Dermis blood vessel endothelial cell (primary cell): ENCODE measurements at regions not wholly inside any gene's neighbourhood (a gene's known extent, or its start where the extent isn't known, plus 50 kb on each side); places are given as distances from the start of the nearest gene placed in this dataset.
"Not testable (repeated sequence)": the region's sequence is repeated elsewhere in the genome, so short reads cannot be mapped to it uniquely, and the experiment has no call there.

Experiments used
- DNase-seq: peaks from one replicate; pipeline ENCODE4 v3.0.0; 2010

GRCh38 chr10:109386101-109386500 is 537.2 kb downstream of the XPNPEP1 start:
- no peak for DNase-seq

GRCh38 chr10:109379186-109379585 is 544.1 kb downstream of the XPNPEP1 start:
- no peak for DNase-seq

GRCh38 chr10:109374215-109374614 is 549.1 kb downstream of the XPNPEP1 start:
- no peak for DNase-seq

- no peak for DNase-seq
Observed at GRCh38 chr10:109359316-109359715, 564.0 kb downstream of the XPNPEP1 start.

GRCh38 chr10:109358325-109358724 is 565.0 kb downstream of the XPNPEP1 start:
- no peak for DNase-seq

- DNase-seq = no peak
Observed at GRCh38 chr10:109348324-109348723, 575.0 kb downstream of the XPNPEP1 start.

GRCh38 chr10:109343293-109343692 is 580.0 kb downstream of the XPNPEP1 start:
- DNase-seq = no peak

- no peak for DNase-seq
Observed at GRCh38 chr10:109341986-109342385, 581.3 kb downstream of the XPNPEP1 start.

- no peak for DNase-seq
Observed at GRCh38 chr10:109328001-109328400, 595.3 kb downstream of the XPNPEP1 start.

- DNase-seq = no peak
Observed at GRCh38 chr10:109327266-109327665, 596.0 kb downstream of the XPNPEP1 start.

GRCh38 chr10:109324721-109325120 is 598.6 kb downstream of the XPNPEP1 start:
- DNase-seq = no peak

- no peak for DNase-seq
Observed at GRCh38 chr10:109317746-109318366, 605.5 kb downstream of the XPNPEP1 start.

- DNase-seq = not testable (repeated sequence)
Observed at GRCh38 chr10:109314016-109314415, 609.3 kb downstream of the XPNPEP1 start.

- DNase-seq = not testable (repeated sequence)
Observed at GRCh38 chr10:109312555-109312954, 610.8 kb downstream of the XPNPEP1 start.

GRCh38 chr10:109308971-109309370 is 614.3 kb downstream of the XPNPEP1 start:
- no peak for DNase-seq

- DNase-seq = not testable (repeated sequence)
Observed at GRCh38 chr10:109307102-109307501, 616.2 kb downstream of the XPNPEP1 start.

- no peak for DNase-seq
Observed at GRCh38 chr10:109306698-109307097, 616.6 kb downstream of the XPNPEP1 start.

- no peak for DNase-seq
Observed at GRCh38 chr10:109287858-109288257, 635.5 kb downstream of the XPNPEP1 start.

- no peak for DNase-seq
Observed at GRCh38 chr10:109282510-109282909, 640.8 kb downstream of the XPNPEP1 start.

- DNase-seq = no peak
Observed at GRCh38 chr10:109281347-109281746, 642.0 kb downstream of the XPNPEP1 start.

GRCh38 chr10:109280837-109281236 is 642.5 kb downstream of the XPNPEP1 start:
- no peak for DNase-seq

- no peak for DNase-seq
Observed at GRCh38 chr10:109277456-109277855, 645.9 kb downstream of the XPNPEP1 start.

- DNase-seq = no peak
Observed at GRCh38 chr10:109275960-109276359, 647.4 kb downstream of the XPNPEP1 start.

- DNase-seq = no peak
Observed at GRCh38 chr10:109274681-109275080, 648.6 kb downstream of the XPNPEP1 start.

GRCh38 chr10:109270173-109270572 is 653.1 kb downstream of the XPNPEP1 start:
- DNase-seq = no peak
